T follicular helper cell (primary cell): ENCODE measurements at regions not wholly inside any gene's neighbourhood (a gene's known extent, or its start where the extent isn't known, plus 50 kb on each side); places are given as distances from the start of the nearest gene placed in this dataset.

Source experiments
- DNase-seq: peaks from one replicate; pipeline ENCODE4 v3.0.0-alpha.2; 2020; ENCODE audit warnings: low read depth

DNA sequence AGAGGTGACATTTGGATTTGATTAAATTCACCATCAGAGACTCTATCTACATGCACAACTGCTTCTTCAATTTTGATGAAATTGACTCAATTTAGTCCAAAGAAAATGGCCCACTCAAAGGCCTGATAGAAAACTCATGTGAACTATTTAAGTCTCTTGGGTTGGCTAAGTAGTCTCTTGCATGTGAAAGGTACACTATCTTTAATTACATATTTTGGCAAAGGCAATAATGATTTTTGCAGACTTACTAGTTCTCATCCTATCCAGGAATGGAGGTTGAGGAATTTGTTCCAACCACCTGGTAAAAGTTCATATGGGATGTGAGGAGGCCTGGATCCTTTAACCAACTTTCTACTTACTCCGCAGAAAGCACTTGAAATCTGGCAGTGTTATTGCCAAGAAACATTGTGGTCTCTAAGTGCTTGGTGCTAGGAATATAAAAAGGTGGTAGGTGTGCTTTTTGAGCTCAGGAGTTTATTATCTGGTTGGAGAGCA, 618.6 kb upstream of the MKI67 start:
- DNase-seq: no peak

DNA sequence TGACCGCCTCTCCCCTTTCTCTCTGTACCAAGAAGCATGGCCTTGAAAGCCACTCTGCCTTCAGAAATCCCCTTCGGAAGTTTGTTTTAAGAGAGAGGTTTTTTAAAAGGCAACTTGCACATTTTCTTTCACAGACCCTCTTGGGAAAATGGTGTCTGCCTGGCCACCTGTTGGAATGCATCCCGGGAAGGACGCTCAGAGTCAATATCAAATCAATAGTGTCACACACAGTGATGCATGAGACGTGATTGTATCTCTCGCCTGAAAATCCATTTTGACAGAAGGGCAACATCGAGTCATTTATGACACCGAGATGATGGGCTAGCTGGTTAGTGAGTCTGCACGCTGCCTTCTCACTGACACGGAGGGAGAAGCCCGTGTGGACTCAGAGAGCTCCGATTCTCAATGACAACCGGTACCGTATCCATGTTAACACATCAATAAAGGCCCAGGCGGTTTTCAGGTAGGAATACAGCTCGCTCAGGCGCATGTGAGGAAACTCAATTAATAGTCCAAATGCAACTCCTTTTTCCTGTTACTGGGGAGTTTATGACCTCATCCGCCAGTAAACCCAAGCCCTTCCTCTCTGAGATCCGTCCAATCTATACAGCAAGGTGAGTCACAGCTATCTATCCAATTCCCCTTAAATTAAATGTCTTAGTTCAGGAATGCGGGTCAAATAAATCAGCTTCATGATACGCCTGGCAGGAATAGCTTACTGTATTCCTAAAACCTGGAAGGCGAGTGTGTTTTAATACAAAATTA, 621.5 kb upstream of the MKI67 start:
- DNase-seq: no peak

DNA sequence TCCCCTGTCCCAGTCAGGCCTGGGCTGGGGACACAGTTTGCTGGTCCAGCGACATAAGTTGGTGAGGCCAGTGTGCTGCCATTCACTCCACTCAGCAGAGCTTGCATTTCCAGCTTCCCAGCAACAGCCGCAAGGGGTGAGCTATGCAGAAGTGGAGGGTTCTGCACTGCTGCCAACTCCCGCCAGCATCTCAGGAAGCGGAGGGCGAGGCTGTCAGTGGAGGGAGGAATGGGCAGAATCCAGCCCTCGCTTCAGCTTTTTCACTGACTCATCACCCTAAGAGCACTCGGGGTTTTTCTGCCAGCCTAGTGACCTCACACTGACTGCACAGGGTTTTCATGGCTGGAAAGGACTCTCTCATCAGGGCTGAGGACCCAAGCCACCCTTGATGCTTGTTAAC, 625.1 kb upstream of the MKI67 start:
- DNase-seq: no peak

DNA sequence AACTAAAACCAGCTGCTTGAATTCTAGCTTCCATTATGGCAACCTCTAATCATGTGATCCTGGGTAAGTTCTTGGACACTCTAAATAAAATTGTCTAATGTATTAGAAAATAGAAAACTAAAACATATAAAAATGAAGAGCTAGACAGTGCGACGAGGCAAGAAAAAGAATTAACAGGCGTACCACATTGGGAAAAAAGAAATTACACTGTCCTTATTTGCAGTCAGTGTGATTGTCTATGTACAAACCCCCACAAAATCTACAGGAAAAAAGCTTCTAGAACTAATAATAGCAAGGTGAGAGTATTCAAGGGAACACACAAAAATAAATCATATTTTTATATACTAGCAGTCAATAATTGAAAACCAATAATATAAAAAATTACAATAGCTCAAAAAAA, 625.6 kb upstream of the MKI67 start:
- DNase-seq: no peak

DNA sequence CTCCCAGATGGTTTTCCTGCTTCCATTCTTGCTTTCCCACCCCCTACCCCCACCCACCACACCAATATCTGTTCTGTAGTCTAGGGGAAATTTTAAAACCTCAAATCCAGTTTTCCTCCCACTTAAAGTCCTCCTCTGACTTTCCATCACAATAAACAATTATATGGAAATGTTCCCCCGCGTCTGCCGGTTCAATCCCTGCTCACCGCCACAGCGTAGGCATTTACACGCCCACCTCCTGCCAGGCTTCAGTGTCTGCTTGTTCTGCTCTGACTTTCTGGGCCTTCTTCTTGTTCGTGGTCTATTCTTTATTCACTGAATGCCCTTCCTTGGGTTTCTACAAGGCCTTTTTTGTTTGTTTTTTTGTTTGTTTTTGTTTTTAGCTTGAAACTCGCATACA, 633.0 kb upstream of the MKI67 start:
- DNase-seq: no peak

GRCh38 chr10:128763588-128763987, 637.4 kb upstream of the MKI67 start:
- DNase-seq: no peak

- DNase-seq: no peak
Observed at GRCh38 chr10:128764190-128764589, 638.0 kb upstream of the MKI67 start.

DNA sequence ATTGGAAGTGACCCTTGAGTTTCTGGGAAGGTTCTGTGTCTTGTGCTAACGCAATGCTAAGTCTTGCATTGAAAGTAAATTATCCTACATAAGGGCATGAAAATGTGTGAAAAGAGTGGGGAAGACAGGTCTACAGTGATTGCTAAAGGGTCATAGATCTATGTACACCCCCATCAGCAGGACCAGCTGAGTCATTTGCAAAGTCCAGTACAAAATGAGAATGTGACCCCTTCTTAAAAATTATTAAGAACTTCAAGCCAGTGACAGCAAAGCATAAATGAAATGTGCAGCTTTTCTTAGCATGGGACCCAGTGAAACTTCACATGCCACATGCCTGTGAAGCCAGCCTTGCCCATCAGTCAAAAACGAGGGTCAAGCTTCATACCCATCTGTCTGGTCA, 640.7 kb upstream of the MKI67 start:
- DNase-seq: no peak

DNA sequence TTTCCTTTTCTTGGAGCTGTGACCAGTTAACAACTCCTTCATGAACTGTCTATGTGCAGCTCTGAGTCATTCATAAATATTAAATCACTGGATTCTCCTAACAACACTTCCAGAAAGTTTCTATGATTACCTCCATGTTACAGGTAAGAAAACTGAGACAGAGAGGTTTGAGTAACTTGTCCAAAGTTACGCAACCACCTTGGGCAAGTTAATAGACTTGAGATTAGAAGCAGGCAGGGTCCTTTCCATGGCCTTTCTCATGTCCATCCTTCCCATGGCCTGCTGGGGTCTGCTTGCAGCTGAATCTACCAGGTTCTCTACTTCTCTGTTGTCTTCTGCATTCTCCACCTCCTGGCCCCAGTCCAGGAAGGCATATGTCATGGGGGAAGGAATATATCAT, 648.8 kb upstream of the MKI67 start:
- DNase-seq: no peak

DNA sequence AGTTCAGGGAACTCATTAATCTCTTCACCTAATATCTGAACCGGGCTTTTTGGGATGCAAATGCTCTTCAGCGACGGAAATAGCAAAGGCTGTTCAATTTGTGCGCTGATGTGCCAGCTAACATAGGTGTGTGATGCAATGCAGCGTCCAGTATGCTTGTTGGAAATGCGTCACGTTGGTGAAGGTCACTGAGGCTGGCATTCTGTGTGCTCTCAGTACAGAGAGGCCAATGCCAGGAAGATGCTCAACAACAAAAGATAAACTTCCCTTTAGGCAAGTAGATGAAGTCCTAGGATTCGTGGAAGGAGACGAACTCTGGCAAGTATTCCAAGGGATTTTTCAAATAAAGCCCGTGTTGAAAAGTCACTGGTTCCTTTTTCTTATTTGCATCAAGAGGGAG, 649.5 kb upstream of the MKI67 start:
- DNase-seq: no peak

DNA sequence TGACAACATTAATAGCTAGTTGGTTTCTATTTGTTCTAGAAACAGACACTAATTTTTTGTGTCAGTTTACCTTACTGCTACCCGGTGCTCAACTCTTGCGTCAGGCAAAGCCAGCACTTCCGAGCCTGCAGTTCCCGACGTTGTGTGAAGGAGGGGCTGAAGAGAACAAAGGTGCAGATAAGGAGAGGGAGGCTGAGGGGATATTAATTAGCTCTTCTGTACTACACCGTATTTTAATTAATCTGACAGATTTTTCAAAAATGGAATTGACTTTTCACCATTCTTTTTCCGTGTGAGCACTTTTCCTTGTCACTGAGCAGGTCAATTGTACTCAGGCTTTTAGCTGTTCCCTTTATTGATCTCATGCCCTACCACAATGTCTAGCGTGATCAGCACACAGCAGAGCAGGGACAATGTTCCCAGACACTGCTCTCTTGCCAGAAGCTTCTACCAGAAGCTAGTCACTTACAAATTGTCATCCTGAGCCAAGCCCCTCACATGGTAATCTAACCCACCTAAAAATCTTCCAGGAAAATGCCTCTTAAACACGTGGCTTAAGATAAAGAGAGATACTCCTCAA, 650.5 kb upstream of the MKI67 start:
- DNase-seq: no peak

GRCh38 chr10:128777342-128777741, 651.1 kb upstream of the MKI67 start:
- DNase-seq: no peak

- no peak for DNase-seq
Observed at GRCh38 chr10:128779416-128779815, 653.2 kb upstream of the MKI67 start.

DNA sequence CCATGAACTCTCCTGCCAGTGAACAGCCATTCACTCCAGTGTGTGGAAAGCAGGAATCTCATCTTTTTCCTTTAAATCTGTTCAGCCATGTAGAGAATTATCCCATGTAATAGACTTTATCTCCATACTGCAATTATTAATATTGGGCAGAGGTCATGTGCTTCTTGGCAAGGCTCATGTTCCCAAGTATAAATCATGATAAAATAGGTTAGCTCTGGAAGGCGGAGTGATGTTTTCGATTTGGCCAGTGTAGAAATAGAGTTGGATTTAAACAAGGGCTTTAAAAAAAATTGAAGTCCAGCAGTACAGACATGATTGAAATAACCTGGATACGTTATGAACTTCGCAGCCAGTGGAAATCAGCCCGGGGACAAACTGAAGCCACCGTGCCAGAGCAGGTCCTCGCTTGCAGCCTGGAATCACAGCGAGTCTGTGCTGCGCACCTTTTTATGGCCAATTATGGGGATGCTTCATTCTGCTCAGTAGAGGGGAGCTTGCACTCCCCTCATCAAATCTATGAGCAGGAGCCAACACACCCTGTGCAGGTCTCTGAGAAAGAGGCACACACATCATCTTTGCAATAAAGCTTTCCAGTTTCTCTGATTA, 654.0 kb upstream of the MKI67 start:
- DNase-seq: no peak

- DNase-seq: no peak
Observed at GRCh38 chr10:128781637-128782036, 655.4 kb upstream of the MKI67 start.

- DNase-seq: no peak
Observed at GRCh38 chr10:128784444-128784843, 658.2 kb upstream of the MKI67 start.

GRCh38 chr10:128792426-128793140, 666.4 kb upstream of the MKI67 start:
- no peak for DNase-seq

GRCh38 chr10:128793726-128794655, 667.8 kb upstream of the MKI67 start:
- no peak for DNase-seq

- no peak for DNase-seq
Observed at GRCh38 chr10:128796396-128796912, 670.2 kb upstream of the MKI67 start.

- no peak for DNase-seq
Observed at GRCh38 chr10:128802062-128802461, 665.0 kb upstream of the MGMT start.

GRCh38 chr10:128803790-128804189, 663.3 kb upstream of the MGMT start:
- no peak for DNase-seq
